Cerebellar cortex (tissue), 1 donor: ENCODE measurements at regions not wholly inside any gene's neighbourhood (a gene's known extent, or its start where the extent isn't known, plus 50 kb on each side); places are given as distances from the start of the nearest gene placed in this dataset.
"Not testable (repeated sequence)": the region's sequence is repeated elsewhere in the genome, so short reads cannot be mapped to it uniquely, and the experiment has no call there.

Experiments used
- DNase-seq: peaks from one replicate; pipeline ENCODE4 v3.0.0-alpha.2; 2015; ENCODE audit warnings: low spot score

- peak; percentile 16 for DNase-seq
These were observed 184.7 kb downstream of the C16orf95 start for GRCh38 chr16:87132361-87133014.

- no peak for DNase-seq
These were observed 183.9 kb downstream of the C16orf95 start for GRCh38 chr16:87133112-87133850.

GRCh38 chr16:87133966-87134627 is 183.1 kb downstream of the C16orf95 start:
- no peak for DNase-seq

- DNase-seq = no peak
These were observed 182.6 kb downstream of the C16orf95 start for GRCh38 chr16:87134628-87134995.

GRCh38 chr16:87135246-87136030 is 181.8 kb downstream of the C16orf95 start:
- no peak for DNase-seq

GRCh38 chr16:87138316-87138715 is 178.9 kb downstream of the C16orf95 start:
- no peak for DNase-seq

- DNase-seq = no peak
These were observed 178.4 kb downstream of the C16orf95 start for GRCh38 chr16:87138738-87139267.

GRCh38 chr16:87140211-87141200 is 176.7 kb downstream of the C16orf95 start:
- peak; percentile 22 for DNase-seq

- DNase-seq = no peak
These were observed 175.8 kb downstream of the C16orf95 start for GRCh38 chr16:87141402-87141801.

GRCh38 chr16:87143661-87144121 is 173.5 kb downstream of the C16orf95 start:
- no peak for DNase-seq

- no peak for DNase-seq
These were observed 173.0 kb downstream of the C16orf95 start for GRCh38 chr16:87144232-87144631.

- DNase-seq = no peak
These were observed 171.7 kb downstream of the C16orf95 start for GRCh38 chr16:87145181-87146176.

GRCh38 chr16:87146676-87147075 is 170.5 kb downstream of the C16orf95 start:
- DNase-seq = no peak

- DNase-seq = no peak
These were observed 168.1 kb downstream of the C16orf95 start for GRCh38 chr16:87149051-87149450.

GRCh38 chr16:87150262-87150661 is 166.9 kb downstream of the C16orf95 start:
- DNase-seq = no peak

- DNase-seq = no peak
These were observed 166.4 kb downstream of the C16orf95 start for GRCh38 chr16:87150681-87151280.

GRCh38 chr16:87152221-87152755 is 164.9 kb downstream of the C16orf95 start:
- DNase-seq = no peak

- DNase-seq = no peak
These were observed 163.9 kb downstream of the C16orf95 start for GRCh38 chr16:87153326-87153725.

- not testable (repeated sequence) for DNase-seq
These were observed 161.9 kb downstream of the C16orf95 start for GRCh38 chr16:87155315-87155714.
